Ishikawa (cell line): ENCODE measurements at regions not wholly inside any gene's neighbourhood (a gene's known extent, or its start where the extent isn't known, plus 50 kb on each side); places are given as distances from the start of the nearest gene placed in this dataset.

ENCODE experiments used
- CEBPB ChIP-seq: IDR thresholded peaks from 2 replicates; pipeline ENCODE4 v1.6.1; 2012
- CREB1 ChIP-seq: IDR thresholded peaks from 2 replicates; pipeline ENCODE4 v1.6.1; 2012; ENCODE audit warnings: low read depth
- EGR1 ChIP-seq: IDR thresholded peaks from 2 replicates; pipeline ENCODE4 v1.6.1; 2012
- EP300 ChIP-seq: IDR thresholded peaks from 2 replicates; pipeline ENCODE4 v1.6.1; 2012; ENCODE audit warnings: borderline replicate concordance
- FOXM1 ChIP-seq: IDR thresholded peaks from 2 replicates; pipeline ENCODE4 v1.6.1; 2012; ENCODE audit warnings: low read depth, borderline replicate concordance
- MAX ChIP-seq: IDR thresholded peaks from 2 replicates; pipeline ENCODE4 v1.6.1; 2012
- NFIC ChIP-seq: IDR thresholded peaks from 2 replicates; pipeline ENCODE4 v1.6.1; 2012
- RAD21 ChIP-seq: IDR thresholded peaks from 2 replicates; pipeline ENCODE4 v1.6.1; 2012; ENCODE audit warnings: low read depth
- REST ChIP-seq: IDR thresholded peaks from 2 replicates; pipeline ENCODE4 v1.6.1; 2012; ENCODE audit warnings: low read depth, mild to moderate bottlenecking
- TAF1 ChIP-seq: IDR thresholded peaks from 2 replicates; pipeline ENCODE4 v1.6.1; 2012; ENCODE audit warnings: low read depth, mild to moderate bottlenecking
- TCF12 ChIP-seq: IDR thresholded peaks from 2 replicates; pipeline ENCODE4 v1.6.1; 2012; ENCODE audit warnings: low read depth
- TEAD4 ChIP-seq: IDR thresholded peaks from 2 replicates; pipeline ENCODE4 v1.6.1; 2012
- YY1 ChIP-seq: IDR thresholded peaks from 2 replicates; pipeline ENCODE4 v1.6.1; 2012; ENCODE audit warnings: low read depth

- no peak for TF ChIP-seq FOXM1
- TF ChIP-seq NFIC, result no peak
- no peak for TF ChIP-seq REST
- TF ChIP-seq MAX, result no peak
- TF ChIP-seq EP300, result no peak
- TF ChIP-seq YY1, result no peak
- TF ChIP-seq TAF1, result no peak
- no peak for TF ChIP-seq TCF12
- TF ChIP-seq CEBPB, result no peak
- no peak for TF ChIP-seq RAD21
- TF ChIP-seq TEAD4, result no peak
- no peak for TF ChIP-seq CREB1
- no peak for TF ChIP-seq EGR1
Measured at GRCh38 chr6:141719476-141719875, 413.2 kb upstream of the GJE1 start.
